ENCODE measurements at regions not wholly inside any gene's neighbourhood (a gene's known extent, or its start where the extent isn't known, plus 50 kb on each side); places are given as distances from the start of the nearest gene placed in this dataset.

DNA sequence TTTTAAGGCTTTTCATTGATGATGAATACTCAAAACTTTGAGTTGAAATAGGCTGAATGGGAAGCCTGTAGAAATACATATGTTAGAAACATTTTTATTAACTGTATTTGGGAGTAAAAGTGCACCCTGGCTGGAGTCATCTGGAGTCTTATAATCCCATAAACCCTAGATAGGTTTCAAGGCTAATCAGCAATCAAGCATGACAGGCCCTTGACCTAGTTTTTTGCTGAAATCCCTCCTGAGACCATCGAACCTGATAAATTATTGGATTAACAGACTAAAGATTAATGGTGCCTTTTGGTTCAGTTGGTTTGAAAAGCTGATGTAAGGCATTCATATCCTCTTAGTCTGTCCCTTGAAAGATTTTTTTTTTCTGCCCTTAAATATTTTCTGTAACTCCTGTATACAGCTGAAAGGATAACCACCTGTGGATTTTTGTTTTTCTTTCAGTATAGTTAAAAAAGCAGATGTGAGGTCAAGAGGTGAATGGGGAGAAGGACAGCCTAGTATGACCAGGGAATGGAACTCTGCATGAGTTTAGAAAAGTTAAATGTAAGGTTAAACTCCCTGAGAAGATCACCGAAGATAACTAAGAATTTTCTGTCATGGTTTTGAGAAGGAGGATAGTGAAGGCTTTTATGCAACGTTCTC, 69.4 kb upstream of the STXBP5L start:
- DNase-seq (ENCODE audit: low read depth), result no peak

- peak; percentile 2 for DNase-seq (ENCODE audit: low read depth)
These were observed 68.9 kb upstream of the STXBP5L start for GRCh38 chr3:120839120-120839519.

DNA sequence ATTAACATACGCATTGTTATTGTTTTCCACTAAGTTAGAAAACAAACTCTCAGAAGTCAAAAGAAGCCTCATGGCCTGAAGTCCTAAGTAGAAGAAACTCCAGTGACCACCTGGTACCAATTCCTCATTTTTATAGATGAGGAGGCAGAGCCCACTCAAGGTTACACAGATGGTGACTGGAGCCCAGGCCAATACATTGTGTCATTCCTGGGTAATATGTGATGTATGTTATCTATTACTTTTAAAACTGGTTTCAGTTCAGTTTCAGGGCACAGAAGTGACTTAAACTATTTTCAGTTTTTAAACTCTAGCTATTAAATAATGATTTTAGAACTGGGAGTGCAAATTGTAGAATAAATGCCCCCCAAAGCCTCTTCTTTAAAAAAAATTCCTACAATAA, 66.7 kb upstream of the STXBP5L start:
- DNase-seq (ENCODE audit: low read depth), result no peak

GRCh38 chr3:120846073-120846472, 61.9 kb upstream of the STXBP5L start:
- no peak for DNase-seq (ENCODE audit: low read depth)

- no peak for DNase-seq (ENCODE audit: low read depth)
These were observed 59.5 kb upstream of the STXBP5L start for GRCh38 chr3:120848503-120848902.

DNA sequence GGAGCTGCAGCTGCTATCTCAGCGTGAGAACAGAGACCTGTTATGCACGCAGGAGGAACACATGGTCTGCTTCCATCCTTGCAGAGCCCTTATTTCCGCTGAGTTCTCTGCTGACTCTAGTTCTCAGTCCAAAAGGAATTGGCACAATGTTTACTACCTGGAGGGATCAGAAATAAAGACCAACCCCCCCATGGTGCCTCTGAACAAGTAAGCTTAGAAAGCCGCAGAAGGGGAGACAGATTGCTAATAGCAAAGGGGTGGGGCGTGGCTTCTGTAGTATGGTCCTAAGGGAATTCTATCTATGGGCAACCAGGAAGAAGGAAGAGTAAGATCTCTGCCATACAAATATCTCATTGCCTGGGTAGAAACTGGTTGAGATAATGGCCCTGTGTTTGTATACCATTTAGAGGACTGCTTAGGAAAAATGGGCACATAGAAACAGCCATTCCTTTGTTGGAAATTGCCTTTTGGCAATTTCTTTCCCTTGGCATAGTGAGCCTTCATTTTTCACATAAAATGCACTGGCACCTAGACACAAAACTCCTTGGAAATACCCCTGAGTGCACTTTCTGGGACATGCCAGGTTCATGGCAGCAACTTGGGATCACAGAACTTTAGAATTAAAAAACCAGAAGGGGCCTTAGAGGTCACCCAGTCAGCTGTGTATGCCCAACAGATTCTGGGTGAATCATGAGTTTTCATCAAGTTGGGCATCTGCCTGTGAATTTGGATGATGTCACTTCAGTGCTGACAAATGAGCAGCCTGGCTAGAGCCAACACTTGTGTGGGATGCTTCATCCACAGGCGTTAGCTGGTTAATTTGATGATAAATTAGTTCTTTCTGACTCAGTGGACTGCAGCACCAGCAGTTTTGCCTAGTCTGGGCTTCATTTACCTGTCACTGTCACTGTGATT, 57.4 kb upstream of the STXBP5L start:
- no peak for DNase-seq (ENCODE audit: low read depth)

DNA sequence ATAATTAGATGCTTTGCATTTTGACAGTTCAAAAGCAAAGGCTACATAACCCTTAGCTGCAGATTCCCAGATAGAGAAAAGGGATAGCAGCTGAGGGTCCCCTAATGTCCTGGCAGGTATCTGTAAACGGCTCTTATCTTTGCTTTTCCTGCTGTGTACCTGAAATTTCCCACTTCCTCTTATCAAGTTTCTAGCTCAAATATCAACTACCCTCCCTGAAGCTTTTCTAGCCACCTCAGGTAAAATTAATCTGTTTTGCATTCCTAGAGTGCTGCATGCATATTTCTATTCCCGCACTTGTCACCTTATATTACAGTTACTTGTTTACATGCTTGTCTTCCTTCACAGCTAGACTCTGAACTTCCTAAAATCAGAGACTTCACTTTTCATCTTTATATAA, 55.6 kb upstream of the STXBP5L start:
- no peak for DNase-seq (ENCODE audit: low read depth)

DNA sequence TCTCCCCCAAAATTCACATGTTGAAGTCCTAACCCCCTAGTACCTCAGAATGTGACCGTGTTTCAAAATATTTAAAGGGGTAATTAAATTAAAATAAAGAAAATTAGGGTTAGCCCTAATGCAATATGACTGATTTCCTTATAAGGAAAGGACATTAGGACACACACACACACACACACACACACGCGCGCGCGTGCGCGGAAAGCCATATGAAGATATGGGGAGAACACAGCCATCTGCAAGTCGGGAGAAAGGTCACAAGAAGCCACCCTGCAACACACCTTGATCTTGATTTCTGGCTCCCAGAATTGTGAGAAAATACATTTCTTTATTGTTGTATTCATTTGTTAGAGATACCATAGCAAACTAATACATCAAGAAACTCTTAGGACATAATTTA, 54.6 kb upstream of the STXBP5L start:
- DNase-seq (ENCODE audit: low read depth), result no peak

- DNase-seq (ENCODE audit: low read depth), result no peak
These were observed 53.0 kb upstream of the STXBP5L start for GRCh38 chr3:120854908-120855526.

DNA sequence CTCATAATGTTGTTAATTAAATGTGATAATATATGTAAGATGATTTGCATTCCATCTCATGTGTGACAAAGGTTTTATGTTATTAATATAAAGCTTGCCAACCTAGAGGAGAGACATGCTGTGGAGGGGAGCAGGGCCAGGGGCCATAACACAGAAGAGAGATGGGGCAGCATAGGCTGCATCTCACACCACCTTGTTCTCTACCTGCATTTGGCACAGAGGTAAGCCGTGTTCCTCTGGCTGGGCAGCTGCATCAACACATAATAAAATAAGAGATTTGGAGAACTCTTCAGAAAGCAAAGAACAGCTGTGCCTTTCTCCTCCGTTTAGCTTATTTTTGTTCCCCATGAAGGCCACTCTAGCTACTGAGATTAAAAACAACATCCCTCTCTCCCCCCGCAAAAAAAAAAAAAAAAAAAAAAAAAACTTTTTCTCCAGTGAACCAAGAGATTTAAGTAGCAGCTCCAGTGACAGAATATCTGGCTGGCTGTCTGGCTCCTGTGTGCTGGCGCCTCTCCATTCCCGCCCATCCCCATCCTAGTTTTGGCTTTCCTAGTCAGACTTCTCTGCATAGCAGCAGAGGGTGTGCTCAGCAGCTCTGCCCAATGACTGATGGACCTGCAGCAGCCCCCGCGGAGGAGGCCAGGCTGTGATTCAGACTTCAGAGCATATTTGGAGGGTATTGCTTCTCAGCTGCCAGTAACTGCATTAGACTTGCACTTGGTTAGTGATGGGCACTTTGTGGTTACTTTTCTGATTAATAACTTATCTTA, 52.2 kb upstream of the STXBP5L start:
- DNase-seq (ENCODE audit: low read depth), result peak; percentile 14

All from renal cortical epithelial cell (primary cell).